AG09309 (cell line): ENCODE measurements at regions not wholly inside any gene's neighbourhood (a gene's known extent, or its start where the extent isn't known, plus 50 kb on each side); places are given as distances from the start of the nearest gene placed in this dataset.
A peak's percentile ranks its signal among the peaks of the same experiment; 100 is the strongest.

ENCODE experiments used
- DNase-seq: peaks from one replicate; pipeline ENCODE4 v3.0.0-alpha.2; 2010; ENCODE audit warnings: low read depth
- H3K4me3 ChIP-seq: 2 replicates; pipeline ENCODE4 v1.5.1; 2011; ENCODE audit warnings: mild to moderate bottlenecking, low read depth, low read length, moderate library complexity; ENCODE audit not compliant: control insufficient read depth
- TF ChIP-seq, protein P1 (sequence below): IDR thresholded peaks from 2 replicates; pipeline ENCODE4 v1.5.1; 2011; ENCODE audit warnings: mild to moderate bottlenecking, low read depth, low read length, inconsistent platforms; ENCODE audit not compliant: insufficient read depth, control insufficient read depth; ENCODE audit errors: missing control alignments

DNA sequence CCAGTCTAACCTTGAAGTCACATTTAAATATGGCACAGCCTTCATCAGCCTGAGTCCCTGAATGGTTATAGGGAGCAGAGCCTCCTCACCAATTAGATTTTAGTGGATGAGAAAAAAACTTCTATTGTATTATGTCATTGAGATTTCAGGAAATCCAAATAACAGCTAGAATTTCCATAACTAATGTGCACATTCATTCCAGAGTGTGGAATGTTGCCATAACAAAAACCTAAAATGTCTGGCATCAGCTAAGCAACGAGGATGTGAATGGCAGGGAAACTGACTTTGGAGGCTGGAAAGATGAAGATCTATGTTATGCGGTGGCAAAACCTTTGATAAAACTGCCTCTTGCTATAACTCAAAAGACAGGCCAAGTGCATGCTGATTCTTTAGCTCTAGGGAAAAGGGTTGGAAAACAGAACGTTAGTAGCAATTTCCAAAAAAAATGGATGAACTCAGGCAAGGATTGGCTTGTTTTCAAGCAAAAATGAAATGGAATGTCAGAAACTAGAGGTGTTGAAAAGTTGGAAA lies 91.3 kb upstream of the NFIB start:
- H3K4me3 ChIP-seq: no peak overlapping the region
- TF ChIP-seq, protein P1, sequence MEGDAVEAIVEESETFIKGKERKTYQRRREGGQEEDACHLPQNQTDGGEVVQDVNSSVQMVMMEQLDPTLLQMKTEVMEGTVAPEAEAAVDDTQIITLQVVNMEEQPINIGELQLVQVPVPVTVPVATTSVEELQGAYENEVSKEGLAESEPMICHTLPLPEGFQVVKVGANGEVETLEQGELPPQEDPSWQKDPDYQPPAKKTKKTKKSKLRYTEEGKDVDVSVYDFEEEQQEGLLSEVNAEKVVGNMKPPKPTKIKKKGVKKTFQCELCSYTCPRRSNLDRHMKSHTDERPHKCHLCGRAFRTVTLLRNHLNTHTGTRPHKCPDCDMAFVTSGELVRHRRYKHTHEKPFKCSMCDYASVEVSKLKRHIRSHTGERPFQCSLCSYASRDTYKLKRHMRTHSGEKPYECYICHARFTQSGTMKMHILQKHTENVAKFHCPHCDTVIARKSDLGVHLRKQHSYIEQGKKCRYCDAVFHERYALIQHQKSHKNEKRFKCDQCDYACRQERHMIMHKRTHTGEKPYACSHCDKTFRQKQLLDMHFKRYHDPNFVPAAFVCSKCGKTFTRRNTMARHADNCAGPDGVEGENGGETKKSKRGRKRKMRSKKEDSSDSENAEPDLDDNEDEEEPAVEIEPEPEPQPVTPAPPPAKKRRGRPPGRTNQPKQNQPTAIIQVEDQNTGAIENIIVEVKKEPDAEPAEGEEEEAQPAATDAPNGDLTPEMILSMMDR: no peak
- no peak for DNase-seq

DNA sequence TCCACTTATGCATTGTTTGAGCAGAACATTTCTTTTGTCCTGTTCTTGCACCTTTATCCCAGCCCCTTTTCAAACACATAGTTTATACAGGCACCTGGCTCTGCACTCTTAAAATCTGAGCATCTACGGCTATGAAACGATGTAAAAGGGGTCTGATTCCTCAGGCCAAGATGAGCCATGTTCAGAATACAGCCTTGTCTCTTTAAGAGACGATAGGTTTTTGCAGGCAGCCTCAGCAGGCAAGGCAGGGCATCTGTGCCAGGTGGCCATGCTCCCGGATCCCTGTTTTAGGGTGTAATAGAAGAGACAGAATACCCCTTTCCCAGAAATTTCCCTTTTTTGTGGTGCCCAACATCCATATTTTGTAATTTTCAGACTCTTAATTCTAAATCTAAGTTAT lies 89.1 kb upstream of the NFIB start:
- no peak for DNase-seq
- no peak overlapping the region for H3K4me3 ChIP-seq
- TF ChIP-seq, protein P1: no peak

DNA sequence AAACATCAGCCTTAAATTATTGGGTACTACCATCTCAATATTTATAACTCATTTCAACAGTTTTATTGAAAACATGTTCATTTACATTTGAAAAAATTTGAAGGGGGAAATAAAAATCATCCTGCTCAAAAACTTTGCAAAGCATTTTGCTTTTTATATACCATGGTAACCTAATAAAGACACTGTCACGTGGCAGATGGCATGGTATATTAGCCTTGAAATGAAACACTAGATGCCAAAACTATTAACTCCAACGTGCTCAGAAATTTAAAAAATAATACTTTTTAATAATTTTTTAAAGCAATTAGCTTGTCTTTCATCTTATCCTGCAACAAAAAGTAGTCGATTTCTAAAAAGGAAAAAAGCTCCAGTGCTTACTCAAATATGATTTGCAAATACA lies 88.6 kb upstream of the NFIB start:
- TF ChIP-seq, protein P1: no peak
- DNase-seq: no peak
- no peak overlapping the region for H3K4me3 ChIP-seq

DNA sequence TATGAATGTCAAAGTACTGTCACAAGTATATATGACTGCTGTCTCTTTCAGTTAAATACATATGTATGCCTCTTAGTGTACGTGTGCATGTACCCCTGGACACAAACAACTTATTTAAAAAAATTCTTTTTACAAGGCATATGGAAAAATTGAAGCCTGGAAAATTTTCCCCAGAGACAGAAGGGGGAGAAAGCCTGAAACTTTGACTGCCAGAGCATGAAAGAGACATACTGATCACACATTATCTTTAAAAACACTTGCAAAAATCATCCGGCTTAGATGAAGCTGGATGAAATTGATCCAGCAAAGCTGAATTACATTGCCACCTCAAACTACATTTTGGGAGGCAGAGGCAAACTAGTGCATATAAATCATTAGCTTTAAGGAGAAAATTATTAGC lies 88.0 kb upstream of the NFIB start:
- H3K4me3 ChIP-seq: no peak overlapping the region
- TF ChIP-seq, protein P1: no peak
- DNase-seq: no peak

DNA sequence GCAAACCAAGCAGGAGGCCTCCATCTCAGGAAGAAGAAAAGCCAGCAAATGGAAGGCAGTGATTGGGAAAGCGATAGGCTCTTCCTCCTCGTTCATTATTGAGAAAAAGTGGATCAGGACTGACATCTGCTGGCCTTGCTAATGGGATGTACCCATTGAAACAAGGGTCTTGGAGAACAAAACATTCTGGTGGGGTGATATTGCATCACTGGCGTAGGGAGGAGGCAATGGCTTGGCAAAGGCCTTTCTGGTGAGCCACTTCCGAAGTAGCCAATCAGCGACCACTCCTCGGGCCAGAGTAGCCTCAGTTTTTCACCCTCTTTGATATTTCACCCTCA lies 86.7 kb upstream of the NFIB start:
- TF ChIP-seq, protein P1: peak; percentile 35
- no peak for DNase-seq
- H3K4me3 ChIP-seq: no peak overlapping the region

DNA sequence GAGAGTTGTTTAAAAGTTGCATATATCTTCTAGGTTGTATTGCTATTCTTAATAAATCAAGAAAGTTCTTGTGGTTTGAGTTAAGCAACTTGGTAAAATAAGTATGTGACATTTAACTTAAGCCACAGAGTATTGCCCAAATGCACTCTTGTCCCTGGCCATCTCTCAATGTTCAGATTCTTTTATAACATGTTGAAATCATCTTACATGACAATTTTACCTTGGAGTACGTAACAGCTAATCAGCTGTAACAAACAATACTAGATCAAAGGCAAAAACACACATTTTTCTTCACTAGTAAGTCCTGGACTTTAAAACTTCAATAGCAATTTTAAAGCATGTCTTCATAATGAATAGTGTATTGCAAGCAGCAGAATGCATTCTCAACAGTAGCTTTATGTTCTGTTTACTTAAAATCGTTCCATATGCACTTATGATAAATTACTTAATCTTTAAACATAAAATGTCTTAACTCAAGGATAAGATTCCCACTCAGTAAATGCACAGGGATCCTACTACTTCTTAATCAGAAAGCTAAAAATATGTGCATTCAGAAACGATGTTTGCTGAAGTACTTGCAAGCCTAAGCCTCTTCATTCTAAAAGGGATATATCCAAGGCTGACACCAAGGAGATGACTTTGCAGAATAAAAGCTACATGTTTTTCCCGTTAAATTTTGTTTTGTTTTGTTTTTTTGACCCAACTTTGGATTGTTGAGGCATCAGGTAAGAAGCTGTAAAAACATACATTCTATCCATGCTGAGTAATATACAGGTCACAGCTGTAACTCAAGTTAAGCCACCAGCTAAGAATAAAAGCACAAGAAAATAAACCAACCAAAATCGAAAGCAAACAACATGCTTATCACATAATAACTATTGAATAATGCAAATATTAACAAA lies 86.1 kb upstream of the NFIB start:
- TF ChIP-seq, protein P1: no peak
- no peak overlapping the region for H3K4me3 ChIP-seq
- DNase-seq: no peak
